Erythroblast (primary cell): ENCODE measurements at regions not wholly inside any gene's neighbourhood (a gene's known extent, or its start where the extent isn't known, plus 50 kb on each side); places are given as distances from the start of the nearest gene placed in this dataset.
"Not testable (repeated sequence)": the region's sequence is repeated elsewhere in the genome, so short reads cannot be mapped to it uniquely, and the experiment has no call there.

ENCODE experiments used
- DNase-seq, 2 experiments: peaks; one replicate each; lab custom pipeline; 2025; lab: John Stamatoyannopoulos, UW
- GATA1 ChIP-seq: IDR thresholded peaks from 2 replicates; pipeline ENCODE4 v1.6.1; 2011; ENCODE audit warnings: low read depth, mild to moderate bottlenecking, control low read depth, low read length, moderate library complexity
- POLR2A ChIP-seq: IDR thresholded peaks from 2 replicates; pipeline ENCODE4 v1.6.1; 2011; ENCODE audit warnings: mild to moderate bottlenecking, low read length

GRCh38 chr11:90701716-90702115 lies 478.9 kb upstream of the CHORDC1 start:
- TF ChIP-seq POLR2A (no peak), GATA1 (no peak)
- no peak for DNase-seq

GRCh38 chr11:90700789-90701439 lies 478.1 kb upstream of the CHORDC1 start:
- no peak for TF ChIP-seq POLR2A
- TF ChIP-seq GATA1: no peak
- no peak for DNase-seq

- TF ChIP-seq GATA1 (no peak), POLR2A (no peak)
- DNase-seq: no peak
Measured at GRCh38 chr11:90699791-90700400, 477.0 kb upstream of the CHORDC1 start.

DNA sequence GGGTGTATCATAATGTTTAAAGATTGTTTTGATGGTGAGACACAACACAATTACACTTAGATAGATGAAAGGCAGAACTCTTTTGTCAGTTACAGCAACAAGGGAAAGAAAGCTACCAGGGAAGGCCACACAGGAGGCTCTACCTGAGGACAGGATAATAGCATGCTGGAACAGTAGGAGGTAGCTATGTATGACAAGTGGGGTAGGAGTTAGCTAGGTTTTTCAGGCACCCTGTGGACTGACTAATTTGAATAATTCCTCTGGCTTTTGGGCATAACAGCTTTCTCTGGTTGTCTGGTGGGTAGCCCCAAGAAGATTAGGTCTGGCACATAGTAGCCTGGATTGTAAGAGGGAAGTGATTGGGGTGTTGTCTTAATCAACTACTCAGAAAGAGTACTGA lies 475.4 kb upstream of the CHORDC1 start:
- TF ChIP-seq POLR2A (no peak), GATA1 (no peak)
- DNase-seq: no peak

- not testable (repeated sequence) for DNase-seq
Measured at GRCh38 chr11:90675496-90675895, 452.6 kb upstream of the CHORDC1 start.

GRCh38 chr11:90669094-90669493 lies 446.2 kb upstream of the CHORDC1 start:
- TF ChIP-seq GATA1 (no peak), POLR2A (no peak)

DNA sequence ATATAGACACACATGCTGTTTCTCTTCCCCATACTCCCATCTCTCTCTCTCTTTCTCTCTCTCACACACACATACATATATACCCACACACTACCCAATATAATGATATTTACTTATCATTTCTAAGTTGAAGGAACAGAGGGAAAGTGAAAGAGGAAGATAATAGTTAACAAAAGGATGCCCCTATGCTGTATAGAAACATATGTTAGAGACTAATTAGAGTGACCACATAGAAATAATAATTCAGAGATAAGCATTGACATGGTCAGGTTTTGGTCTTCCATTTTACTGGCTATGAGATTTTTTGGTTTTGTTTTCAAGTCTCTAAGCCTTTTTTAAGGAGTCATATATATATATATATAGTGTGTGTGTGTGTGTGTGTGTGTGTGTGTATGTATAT lies 445.7 kb upstream of the CHORDC1 start:
- no peak for DNase-seq
- TF ChIP-seq GATA1 (no peak), POLR2A (no peak)

More at GRCh38 chr11:90669094-90669493, 446.2 kb upstream of the CHORDC1 start:
- no peak for DNase-seq

- TF ChIP-seq POLR2A (no peak), GATA1 (no peak)
- no peak for DNase-seq
Measured at GRCh38 chr11:90661233-90661632, 438.4 kb upstream of the CHORDC1 start.

- DNase-seq: no peak
- TF ChIP-seq POLR2A: no peak
Measured at GRCh38 chr11:90656171-90656570, 433.3 kb upstream of the CHORDC1 start.

DNA sequence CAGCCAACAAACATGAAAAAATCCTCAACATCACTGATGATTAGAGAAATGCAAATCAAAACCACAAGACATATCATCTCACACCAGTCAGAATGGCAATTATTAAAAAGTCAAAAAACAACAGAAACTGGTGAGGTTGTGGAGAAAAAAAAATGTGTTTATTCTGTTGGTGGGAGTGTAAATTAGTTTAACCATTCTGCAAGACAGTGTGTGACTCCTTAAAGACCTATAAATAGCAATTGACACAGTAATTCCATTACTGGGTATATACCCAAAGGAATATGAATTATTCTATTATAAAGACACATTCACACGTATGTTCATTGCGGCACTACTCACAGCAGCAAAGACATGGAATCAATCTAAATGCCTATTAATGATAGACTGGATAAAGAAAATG lies 427.3 kb upstream of the CHORDC1 start:
- no peak for TF ChIP-seq GATA1
- no peak for TF ChIP-seq POLR2A
- no peak for DNase-seq

GRCh38 chr11:90646706-90647105 lies 423.9 kb upstream of the CHORDC1 start:
- no peak for DNase-seq
- no peak for TF ChIP-seq GATA1
- no peak for TF ChIP-seq POLR2A

DNA sequence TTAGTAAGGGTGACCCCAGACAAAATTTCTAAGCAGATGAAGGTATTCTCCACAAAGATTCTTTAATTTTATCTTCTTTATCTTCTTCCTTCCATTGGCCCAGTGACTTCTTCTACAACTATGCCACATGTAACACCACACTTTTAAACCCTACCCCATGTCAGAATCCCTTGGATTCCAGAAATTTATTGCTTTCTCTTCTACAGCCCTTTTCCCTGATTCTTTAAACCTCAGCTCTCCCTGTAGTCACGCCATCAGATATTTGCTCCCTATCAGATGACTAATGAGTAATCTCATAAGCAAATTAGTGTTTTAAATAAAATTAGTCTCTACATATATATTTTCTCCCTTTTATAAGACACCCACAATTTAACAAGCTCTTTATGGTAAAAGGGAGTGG lies 423.4 kb upstream of the CHORDC1 start:
- TF ChIP-seq GATA1: no peak
- TF ChIP-seq POLR2A: no peak
- DNase-seq: no peak

DNA sequence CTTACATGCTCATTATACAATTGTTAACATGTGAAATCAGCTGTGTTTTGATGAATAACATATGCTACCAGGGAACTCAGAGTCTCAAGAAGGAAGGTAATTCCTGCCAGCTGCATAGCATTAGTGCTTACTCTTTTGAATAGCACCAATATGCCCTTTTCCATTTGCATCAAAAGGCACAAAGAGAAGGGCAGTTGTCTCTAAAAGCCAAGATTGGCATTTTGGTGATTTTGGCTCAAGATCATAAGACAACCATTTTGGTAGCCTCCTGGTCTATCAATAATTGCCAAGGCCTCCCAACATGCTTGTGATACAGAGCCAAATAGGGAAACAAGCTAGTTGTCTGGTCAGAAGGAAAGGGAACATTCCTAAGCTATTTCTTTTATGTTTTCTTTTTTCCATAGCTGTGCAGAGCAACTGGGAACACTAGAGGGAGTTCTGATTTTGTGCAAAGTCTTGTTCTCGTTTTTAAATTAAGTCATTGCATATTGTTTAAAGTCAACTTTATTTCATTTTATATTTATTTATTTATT lies 416.7 kb upstream of the CHORDC1 start:
- TF ChIP-seq POLR2A: no peak
- TF ChIP-seq GATA1: no peak
- DNase-seq: no peak

DNA sequence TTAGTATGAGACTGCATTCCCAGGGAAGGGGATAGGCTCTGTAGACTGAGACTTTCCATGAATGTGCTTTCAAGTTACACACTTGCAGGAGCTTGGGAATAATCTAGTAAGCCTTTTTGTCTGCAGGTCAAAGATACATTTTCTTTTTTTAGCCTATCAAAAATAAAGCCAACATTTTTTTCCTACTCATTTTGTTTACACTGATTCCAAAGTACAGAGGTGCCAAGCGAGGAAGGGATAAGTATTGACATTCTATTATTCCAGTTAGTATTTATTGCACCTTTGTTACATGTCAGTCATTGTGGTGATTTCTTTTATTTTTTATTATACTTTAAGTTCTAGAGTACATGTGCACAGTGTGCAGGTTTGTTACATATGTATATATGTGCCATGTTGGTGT lies 413.0 kb upstream of the CHORDC1 start:
- TF ChIP-seq GATA1 (no peak), POLR2A (no peak)

DNA sequence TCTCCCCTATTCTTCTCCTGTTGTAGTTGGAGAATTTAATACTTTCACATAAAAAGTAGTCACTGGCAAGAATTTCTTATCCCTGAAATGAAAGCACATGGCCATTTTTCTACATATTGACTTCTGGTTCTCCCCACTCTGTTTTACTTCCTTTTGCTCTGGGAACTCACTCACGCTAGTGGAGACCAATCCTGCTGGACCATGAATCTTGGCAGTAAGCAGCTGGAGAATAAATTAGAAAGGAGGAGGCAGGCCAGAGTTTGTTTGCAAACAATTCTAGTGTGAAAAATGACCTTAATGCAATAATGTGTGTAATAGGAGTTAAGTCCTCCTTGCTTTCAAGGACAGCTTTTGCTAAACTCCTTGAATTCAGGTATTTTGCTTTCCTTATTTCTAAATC lies 412.3 kb upstream of the CHORDC1 start:
- no peak for TF ChIP-seq GATA1
- no peak for TF ChIP-seq POLR2A
- no peak for DNase-seq

More for the DNA sequence above, 413.0 kb upstream of the CHORDC1 start:
- no peak for DNase-seq
